Psoas muscle (tissue), 7 donors: ENCODE measurements at regions not wholly inside any gene's neighbourhood (a gene's known extent, or its start where the extent isn't known, plus 50 kb on each side); places are given as distances from the start of the nearest gene placed in this dataset.

Experiments
- ATAC-seq, 4 donors: fragments of 200-7000 bp; cut with Tn5 transposase; one replicate each; pipeline ENCODE4 v1.9.1; 2020; ENCODE audit warnings: moderate library complexity in 3 of 4, mild to moderate bottlenecking in 2 of 4
- DNase-seq, 2 donors: peaks; one replicate each; pipeline ENCODE4 v3.0.0-alpha.2; 2020
- H3K27ac ChIP-seq: fragments of 200-600 bp; one replicate; pipeline ENCODE4 v1.8.0; 2022
- H3K27me3 ChIP-seq, 3 donors: fragments of 200-600 bp in 1 of 3; one replicate each; pipeline versions ENCODE4 v1.6.1 to v1.8.0; 2013 to 2022; ENCODE audit warnings: low read length in 2 of 3, mild to moderate bottlenecking in 2 of 3, moderate library complexity in 1 of 3; ENCODE audit not compliant: insufficient read depth in 3 of 3
- H3K36me3 ChIP-seq, 2 donors: fragments of 200-600 bp in 1 of 2; one replicate each; pipeline versions ENCODE4 v1.6.1 to v1.8.0; 2013 to 2022; ENCODE audit warnings: low read depth in 1 of 2, mild to moderate bottlenecking in 1 of 2, moderate library complexity in 1 of 2; ENCODE audit not compliant: insufficient read depth in 1 of 2
- H3K4me1 ChIP-seq: fragments of 200-600 bp; one replicate; pipeline ENCODE4 v1.8.0; 2022
- H3K4me3 ChIP-seq: fragments of 200-600 bp; one replicate; pipeline ENCODE4 v1.8.0; 2022; ENCODE audit warnings: mild to moderate bottlenecking
- H3K9me3 ChIP-seq: fragments of 200-600 bp; one replicate; pipeline ENCODE4 v1.8.0; 2022
- WGBS, 3 donors: extraction: QIAGEN DNeasy Blood & Tissue Kit; methylation state at CpG; one replicate each; pipeline versions ENCODE4 v1.1.6 to v1.1.7; 2013; 5-methylcytosine and 5-hydroxymethylcytosine counted together
- intact Hi-C, 2 donors: fragments of 100-400 bp; cut with DNase I; formaldehyde crosslinking; loops; one replicate each; pipeline versions ENCODE4 v1.11.0 to v1.14.2; 2022
- TF ChIP-seq, protein P1 (sequence below): fragments of 200-600 bp; IDR thresholded peaks from one replicate; pipeline ENCODE4 v1.8.0; 2022; ENCODE audit warnings: antibody characterized with exemption
- donor health status: healthy with polysubstance abuse.
- donor health status: DM: no; HTN: no; CAD: no; lungs with moderate emphysema.
- donor health status: Bipolar disorder and iron deficiency.
- donor health status: healthy.
- donor health status: DM: yes; HTN: yes; CAD: no.
- donor health status: DM: no; HTN: no; CAD: no.
- donor health status: DM: yes; HTN: yes; CAD: no.

DNA sequence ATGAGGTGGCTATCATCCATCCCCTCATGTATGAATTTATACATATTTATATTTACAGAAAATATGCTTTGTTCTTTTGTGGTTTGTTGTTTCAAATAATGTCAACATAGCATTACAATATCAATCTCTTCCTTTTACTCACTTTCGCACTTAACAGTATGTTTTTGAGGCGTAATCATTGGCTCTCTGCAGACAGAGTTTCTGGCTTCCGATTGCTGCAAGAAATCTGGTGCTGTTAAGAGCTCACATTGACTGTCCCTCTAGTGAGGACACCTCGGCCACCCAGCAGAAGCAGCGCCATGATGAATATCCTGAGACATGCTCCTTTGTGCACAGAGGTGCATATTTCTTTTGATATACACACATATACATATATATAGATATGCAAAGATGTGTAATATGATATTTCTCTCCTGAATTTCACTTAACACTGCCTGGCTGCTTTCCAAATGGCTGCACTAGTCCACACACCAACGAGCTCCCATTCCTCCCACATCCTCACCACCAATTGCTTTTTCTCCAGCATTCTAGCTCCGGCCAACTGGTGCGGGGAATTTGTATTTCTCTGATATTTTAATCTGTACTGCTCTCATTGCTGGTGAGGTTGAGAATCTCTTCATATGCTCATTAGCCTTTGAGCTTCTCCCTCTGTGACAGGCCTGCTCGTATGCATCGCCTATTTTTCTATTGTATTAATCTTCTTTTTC lies 248.4 kb downstream of the SIPA1L2 start:
- H3K27me3 ChIP-seq = no peaks in the 10 kb centered on the region
- ATAC-seq (no peak), DNase-seq (no peak)
- H3K4me3 ChIP-seq = no peak overlapping the region
- no peaks in the 10 kb centered on the region for H3K36me3 ChIP-seq
- H3K27ac ChIP-seq = no peak overlapping the region
- peaks cover 26% of the 10 kb centered on the region for H3K4me1 ChIP-seq
- intact Hi-C loops = no loop called here
- TF ChIP-seq, protein P1, sequence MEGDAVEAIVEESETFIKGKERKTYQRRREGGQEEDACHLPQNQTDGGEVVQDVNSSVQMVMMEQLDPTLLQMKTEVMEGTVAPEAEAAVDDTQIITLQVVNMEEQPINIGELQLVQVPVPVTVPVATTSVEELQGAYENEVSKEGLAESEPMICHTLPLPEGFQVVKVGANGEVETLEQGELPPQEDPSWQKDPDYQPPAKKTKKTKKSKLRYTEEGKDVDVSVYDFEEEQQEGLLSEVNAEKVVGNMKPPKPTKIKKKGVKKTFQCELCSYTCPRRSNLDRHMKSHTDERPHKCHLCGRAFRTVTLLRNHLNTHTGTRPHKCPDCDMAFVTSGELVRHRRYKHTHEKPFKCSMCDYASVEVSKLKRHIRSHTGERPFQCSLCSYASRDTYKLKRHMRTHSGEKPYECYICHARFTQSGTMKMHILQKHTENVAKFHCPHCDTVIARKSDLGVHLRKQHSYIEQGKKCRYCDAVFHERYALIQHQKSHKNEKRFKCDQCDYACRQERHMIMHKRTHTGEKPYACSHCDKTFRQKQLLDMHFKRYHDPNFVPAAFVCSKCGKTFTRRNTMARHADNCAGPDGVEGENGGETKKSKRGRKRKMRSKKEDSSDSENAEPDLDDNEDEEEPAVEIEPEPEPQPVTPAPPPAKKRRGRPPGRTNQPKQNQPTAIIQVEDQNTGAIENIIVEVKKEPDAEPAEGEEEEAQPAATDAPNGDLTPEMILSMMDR = no peak
- 90 to 91% (median 90%) methylated on average over 10 of the region's 10 CpGs for WGBS, 3 donors
- H3K9me3 ChIP-seq = no peaks in the 10 kb centered on the region

DNA sequence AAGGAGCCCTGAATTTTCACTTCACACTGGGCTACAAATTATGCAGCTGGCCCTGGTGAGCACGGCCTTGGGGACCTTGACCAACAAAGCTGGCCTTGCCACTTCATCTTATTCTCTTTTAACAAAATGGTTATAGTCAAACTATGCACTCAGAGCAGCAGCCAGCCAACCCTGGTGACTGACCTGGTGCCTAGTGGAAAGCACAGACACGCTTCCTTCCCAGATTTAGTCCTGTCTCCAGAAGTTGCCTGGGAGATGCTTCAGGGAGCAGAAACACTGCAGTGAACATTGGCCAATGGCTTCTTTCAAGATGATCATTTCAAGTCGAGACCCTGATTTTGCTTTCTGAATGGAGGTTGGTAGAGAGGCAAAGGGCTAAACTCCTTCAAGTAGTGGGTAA lies 249.3 kb downstream of the SIPA1L2 start:
- no peaks in the 10 kb centered on the region for H3K36me3 ChIP-seq
- no peaks in the 10 kb centered on the region for H3K27me3 ChIP-seq
- ATAC-seq = no peak
- no peak overlapping the region for H3K4me3 ChIP-seq
- H3K9me3 ChIP-seq = no peaks in the 10 kb centered on the region
- intact Hi-C loops = no loop called here
- no peak for DNase-seq
- TF ChIP-seq, protein P1 = no peak
- 92 to 99% (median 97%) methylated on average over 3 of the region's 3 CpGs for WGBS, 3 donors
- peaks cover 27% of the 10 kb centered on the region for H3K4me1 ChIP-seq
- no peak overlapping the region for H3K27ac ChIP-seq

DNA sequence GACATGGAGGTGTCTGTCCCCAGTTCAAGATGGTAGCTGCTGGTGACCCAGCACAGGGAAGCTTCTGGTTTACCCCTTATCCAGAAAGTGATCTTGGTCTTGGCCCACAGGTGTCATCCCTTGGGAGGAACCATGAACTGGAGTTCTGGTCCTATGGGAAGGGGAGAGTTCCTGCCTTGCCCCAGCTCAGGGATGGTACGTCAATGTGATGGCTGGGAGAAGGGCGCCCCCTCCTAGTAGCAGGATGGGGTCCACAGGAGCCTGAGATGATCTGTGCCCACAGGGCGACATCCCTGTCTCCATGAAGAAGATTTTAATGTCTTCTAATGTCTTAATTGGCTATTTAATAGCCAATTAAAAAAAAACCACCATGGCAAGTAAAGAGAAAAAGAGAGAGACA lies 249.8 kb downstream of the SIPA1L2 start:
- TF ChIP-seq, protein P1 = no peak
- Histone ChIP-seq H3K4me3 (no peak overlapping the region), H3K9me3 (no peaks in the 10 kb centered on the region), H3K36me3 (no peaks in the 10 kb centered on the region), H3K27me3 (no peaks in the 10 kb centered on the region), H3K27ac (no peak overlapping the region), H3K4me1 (peaks cover 27% of the 10 kb centered on the region)
- WGBS, 3 donors = 89 to 99% (median 97%) methylated on average over 3 of the region's 3 CpGs
- ATAC-seq (no peak), DNase-seq (no peak)
- intact Hi-C loops = no loop called here

DNA sequence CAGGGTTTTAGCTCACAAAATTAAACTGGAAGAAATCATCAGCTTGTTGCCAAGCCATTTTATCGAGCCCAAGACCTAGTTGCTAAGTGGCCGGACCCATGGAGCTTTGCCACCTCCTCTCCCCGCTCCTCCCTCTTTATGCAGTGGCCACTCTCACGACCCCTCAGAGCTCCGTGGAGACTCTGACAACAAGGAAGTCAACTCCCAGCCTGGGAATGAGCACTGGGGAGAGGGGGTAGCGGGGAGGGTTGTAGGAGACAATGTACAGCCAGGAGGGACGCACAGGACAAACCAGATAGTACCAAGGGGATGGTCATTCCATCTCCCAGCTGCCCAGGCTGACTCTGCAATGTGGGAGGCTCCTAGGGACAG lies 250.9 kb downstream of the SIPA1L2 start:
- Histone ChIP-seq H3K36me3 (no peaks in the 10 kb centered on the region), H3K4me3 (no peak overlapping the region), H3K4me1 (peaks cover 27% of the 10 kb centered on the region), H3K27me3 (no peaks in the 10 kb centered on the region), H3K9me3 (no peaks in the 10 kb centered on the region), H3K27ac (no peak overlapping the region)
- ATAC-seq = no peak
- no peak for DNase-seq
- intact Hi-C loops = loop anchor here in 1 of 2 donors (5.0 kb wide), 1 partner anchor 42 kb away; no protein-coding TSS in a partner anchor
- TF ChIP-seq, protein P1 = no peak
- WGBS, 3 donors = 53 to 68% (median 55%) methylated on average over 7 of the region's 7 CpGs
